MM.1S (cell line): ENCODE measurements at regions not wholly inside any gene's neighbourhood (a gene's known extent, or its start where the extent isn't known, plus 50 kb on each side); places are given as distances from the start of the nearest gene placed in this dataset.

Experiments
- EZH2 ChIP-seq: fragments of 300-600 bp; sonication (generic); optimal IDR thresholded peaks from 2 replicates; pipeline ENCODE3; 2017; ENCODE audit warnings: low read depth, mild to moderate bottlenecking, antibody characterized with exemption, low read length, mixed read lengths
- EZH2phosphoT487 ChIP-seq: fragments of 300-600 bp; sonication (generic); IDR thresholded peaks from 2 replicates; pipeline ENCODE4 v1.6.1; 2018; ENCODE audit warnings: antibody characterized with exemption, low read length
- TF ChIP-seq, protein P1 (sequence below): fragments of 300-600 bp; sonication (generic); IDR thresholded peaks from 2 replicates; pipeline ENCODE4 v1.5.1; 2016; ENCODE audit warnings: antibody characterized with exemption, low read length, mixed read lengths

DNA sequence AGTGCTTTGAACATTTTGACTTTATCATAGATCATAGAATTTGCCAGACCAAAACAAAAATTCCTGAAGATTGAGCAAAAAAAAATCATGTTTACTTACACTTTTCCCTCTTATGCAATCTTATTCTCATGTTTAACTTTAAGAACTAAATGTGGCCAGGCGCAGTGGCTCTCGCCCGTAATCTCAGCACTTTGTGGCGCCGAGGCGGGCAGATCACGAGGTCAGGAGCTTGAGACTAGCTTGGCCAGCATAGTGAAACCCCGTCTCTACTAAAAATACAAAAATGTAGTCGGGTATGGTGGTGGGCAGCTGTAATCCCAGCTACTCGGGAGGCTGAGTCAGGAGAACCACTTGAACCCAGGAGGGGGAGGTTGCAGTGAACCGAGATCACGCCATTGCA is 227.9 kb upstream of the KYNU start:
- TF ChIP-seq EZH2phosphoT487 (no peak), EZH2 (no peak)
- TF ChIP-seq, protein P1, sequence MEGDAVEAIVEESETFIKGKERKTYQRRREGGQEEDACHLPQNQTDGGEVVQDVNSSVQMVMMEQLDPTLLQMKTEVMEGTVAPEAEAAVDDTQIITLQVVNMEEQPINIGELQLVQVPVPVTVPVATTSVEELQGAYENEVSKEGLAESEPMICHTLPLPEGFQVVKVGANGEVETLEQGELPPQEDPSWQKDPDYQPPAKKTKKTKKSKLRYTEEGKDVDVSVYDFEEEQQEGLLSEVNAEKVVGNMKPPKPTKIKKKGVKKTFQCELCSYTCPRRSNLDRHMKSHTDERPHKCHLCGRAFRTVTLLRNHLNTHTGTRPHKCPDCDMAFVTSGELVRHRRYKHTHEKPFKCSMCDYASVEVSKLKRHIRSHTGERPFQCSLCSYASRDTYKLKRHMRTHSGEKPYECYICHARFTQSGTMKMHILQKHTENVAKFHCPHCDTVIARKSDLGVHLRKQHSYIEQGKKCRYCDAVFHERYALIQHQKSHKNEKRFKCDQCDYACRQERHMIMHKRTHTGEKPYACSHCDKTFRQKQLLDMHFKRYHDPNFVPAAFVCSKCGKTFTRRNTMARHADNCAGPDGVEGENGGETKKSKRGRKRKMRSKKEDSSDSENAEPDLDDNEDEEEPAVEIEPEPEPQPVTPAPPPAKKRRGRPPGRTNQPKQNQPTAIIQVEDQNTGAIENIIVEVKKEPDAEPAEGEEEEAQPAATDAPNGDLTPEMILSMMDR: no peak
